ENCODE measurements at regions not wholly inside any gene's neighbourhood (a gene's known extent, or its start where the extent isn't known, plus 50 kb on each side); places are given as distances from the start of the nearest gene placed in this dataset.

DNA sequence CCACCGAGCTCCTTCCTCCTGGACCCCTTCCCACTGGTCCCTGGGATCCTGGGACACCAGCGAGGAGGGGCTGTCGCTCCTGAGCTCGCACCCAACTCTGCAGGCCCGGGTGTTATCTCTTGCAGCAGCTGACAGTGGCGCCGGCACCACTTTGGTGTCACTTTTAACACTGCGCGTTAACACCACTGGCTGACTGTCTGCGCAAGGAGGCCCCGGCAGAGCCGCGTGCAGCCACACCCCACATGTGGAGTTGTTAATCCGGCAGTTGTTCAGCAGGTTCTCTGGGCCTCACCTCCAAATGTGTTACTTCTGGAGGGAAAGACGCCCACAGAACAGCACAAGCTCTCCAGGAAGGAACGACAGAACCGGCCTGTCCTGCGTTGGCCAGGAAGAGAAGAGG, 155.0 kb upstream of the GLI2 start (continued):
- TF ChIP-seq, protein P1, sequence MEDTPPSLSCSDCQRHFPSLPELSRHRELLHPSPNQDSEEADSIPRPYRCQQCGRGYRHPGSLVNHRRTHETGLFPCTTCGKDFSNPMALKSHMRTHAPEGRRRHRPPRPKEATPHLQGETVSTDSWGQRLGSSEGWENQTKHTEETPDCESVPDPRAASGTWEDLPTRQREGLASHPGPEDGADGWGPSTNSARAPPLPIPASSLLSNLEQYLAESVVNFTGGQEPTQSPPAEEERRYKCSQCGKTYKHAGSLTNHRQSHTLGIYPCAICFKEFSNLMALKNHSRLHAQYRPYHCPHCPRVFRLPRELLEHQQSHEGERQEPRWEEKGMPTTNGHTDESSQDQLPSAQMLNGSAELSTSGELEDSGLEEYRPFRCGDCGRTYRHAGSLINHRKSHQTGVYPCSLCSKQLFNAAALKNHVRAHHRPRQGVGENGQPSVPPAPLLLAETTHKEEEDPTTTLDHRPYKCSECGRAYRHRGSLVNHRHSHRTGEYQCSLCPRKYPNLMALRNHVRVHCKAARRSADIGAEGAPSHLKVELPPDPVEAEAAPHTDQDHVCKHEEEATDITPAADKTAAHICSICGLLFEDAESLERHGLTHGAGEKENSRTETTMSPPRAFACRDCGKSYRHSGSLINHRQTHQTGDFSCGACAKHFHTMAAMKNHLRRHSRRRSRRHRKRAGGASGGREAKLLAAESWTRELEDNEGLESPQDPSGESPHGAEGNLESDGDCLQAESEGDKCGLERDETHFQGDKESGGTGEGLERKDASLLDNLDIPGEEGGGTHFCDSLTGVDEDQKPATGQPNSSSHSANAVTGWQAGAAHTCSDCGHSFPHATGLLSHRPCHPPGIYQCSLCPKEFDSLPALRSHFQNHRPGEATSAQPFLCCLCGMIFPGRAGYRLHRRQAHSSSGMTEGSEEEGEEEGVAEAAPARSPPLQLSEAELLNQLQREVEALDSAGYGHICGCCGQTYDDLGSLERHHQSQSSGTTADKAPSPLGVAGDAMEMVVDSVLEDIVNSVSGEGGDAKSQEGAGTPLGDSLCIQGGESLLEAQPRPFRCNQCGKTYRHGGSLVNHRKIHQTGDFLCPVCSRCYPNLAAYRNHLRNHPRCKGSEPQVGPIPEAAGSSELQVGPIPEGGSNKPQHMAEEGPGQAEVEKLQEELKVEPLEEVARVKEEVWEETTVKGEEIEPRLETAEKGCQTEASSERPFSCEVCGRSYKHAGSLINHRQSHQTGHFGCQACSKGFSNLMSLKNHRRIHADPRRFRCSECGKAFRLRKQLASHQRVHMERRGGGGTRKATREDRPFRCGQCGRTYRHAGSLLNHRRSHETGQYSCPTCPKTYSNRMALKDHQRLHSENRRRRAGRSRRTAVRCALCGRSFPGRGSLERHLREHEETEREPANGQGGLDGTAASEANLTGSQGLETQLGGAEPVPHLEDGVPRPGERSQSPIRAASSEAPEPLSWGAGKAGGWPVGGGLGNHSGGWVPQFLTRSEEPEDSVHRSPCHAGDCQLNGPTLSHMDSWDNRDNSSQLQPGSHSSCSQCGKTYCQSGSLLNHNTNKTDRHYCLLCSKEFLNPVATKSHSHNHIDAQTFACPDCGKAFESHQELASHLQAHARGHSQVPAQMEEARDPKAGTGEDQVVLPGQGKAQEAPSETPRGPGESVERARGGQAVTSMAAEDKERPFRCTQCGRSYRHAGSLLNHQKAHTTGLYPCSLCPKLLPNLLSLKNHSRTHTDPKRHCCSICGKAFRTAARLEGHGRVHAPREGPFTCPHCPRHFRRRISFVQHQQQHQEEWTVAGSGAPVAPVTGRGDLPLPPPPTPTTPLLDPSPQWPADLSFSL (CRISPR knock-in tag; IDR thresholded peaks at IDR 0.05) = no peak
- TF ChIP-seq, protein P2, sequence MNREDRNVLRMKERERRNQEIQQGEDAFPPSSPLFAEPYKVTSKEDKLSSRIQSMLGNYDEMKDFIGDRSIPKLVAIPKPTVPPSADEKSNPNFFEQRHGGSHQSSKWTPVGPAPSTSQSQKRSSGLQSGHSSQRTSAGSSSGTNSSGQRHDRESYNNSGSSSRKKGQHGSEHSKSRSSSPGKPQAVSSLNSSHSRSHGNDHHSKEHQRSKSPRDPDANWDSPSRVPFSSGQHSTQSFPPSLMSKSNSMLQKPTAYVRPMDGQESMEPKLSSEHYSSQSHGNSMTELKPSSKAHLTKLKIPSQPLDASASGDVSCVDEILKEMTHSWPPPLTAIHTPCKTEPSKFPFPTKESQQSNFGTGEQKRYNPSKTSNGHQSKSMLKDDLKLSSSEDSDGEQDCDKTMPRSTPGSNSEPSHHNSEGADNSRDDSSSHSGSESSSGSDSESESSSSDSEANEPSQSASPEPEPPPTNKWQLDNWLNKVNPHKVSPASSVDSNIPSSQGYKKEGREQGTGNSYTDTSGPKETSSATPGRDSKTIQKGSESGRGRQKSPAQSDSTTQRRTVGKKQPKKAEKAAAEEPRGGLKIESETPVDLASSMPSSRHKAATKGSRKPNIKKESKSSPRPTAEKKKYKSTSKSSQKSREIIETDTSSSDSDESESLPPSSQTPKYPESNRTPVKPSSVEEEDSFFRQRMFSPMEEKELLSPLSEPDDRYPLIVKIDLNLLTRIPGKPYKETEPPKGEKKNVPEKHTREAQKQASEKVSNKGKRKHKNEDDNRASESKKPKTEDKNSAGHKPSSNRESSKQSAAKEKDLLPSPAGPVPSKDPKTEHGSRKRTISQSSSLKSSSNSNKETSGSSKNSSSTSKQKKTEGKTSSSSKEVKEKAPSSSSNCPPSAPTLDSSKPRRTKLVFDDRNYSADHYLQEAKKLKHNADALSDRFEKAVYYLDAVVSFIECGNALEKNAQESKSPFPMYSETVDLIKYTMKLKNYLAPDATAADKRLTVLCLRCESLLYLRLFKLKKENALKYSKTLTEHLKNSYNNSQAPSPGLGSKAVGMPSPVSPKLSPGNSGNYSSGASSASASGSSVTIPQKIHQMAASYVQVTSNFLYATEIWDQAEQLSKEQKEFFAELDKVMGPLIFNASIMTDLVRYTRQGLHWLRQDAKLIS (CRISPR knock-in tag; IDR thresholded peaks at IDR 0.05) = no peak
- TF ChIP-seq, protein P3, sequence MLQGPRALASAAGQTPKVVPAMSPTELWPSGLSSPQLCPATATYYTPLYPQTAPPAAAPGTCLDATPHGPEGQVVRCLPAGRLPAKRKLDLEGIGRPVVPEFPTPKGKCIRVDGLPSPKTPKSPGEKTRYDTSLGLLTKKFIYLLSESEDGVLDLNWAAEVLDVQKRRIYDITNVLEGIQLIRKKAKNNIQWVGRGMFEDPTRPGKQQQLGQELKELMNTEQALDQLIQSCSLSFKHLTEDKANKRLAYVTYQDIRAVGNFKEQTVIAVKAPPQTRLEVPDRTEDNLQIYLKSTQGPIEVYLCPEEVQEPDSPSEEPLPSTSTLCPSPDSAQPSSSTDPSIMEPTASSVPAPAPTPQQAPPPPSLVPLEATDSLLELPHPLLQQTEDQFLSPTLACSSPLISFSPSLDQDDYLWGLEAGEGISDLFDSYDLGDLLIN (CRISPR knock-in tag; IDR thresholded peaks at IDR 0.05; ENCODE audit: borderline replicate concordance) = no peak
